HepG2 (cell line): ENCODE measurements at regions not wholly inside any gene's neighbourhood (a gene's known extent, or its start where the extent isn't known, plus 50 kb on each side); places are given as distances from the start of the nearest gene placed in this dataset.

Source experiments
- BCL6 ChIP-seq: IDR thresholded peaks from 2 replicates; pipeline ENCODE4 v1.6.1; 2016; ENCODE audit warnings: missing genetic modification reagents, missing compliant biosample characterization
- CENPX ChIP-seq: sonication (generic); formaldehyde crosslinking; IDR thresholded peaks from 2 replicates; pipeline ENCODE4 v1.9.0; 2021; ENCODE audit warnings: mild to moderate bottlenecking, missing genetic modification reagents, moderate library complexity
- DNMT3B ChIP-seq: conservative IDR thresholded peaks from 2 replicates; pipeline ENCODE4 v1.6.1; 2016; ENCODE audit warnings: missing biosample characterization, control low read depth
- EEA1 ChIP-seq: sonication (generic); formaldehyde crosslinking; IDR thresholded peaks from 2 replicates; pipeline ENCODE4 v1.5.1; 2020; ENCODE audit warnings: mild to moderate bottlenecking, missing genetic modification reagents, borderline replicate concordance
- EED ChIP-seq: sonication (generic); formaldehyde crosslinking; IDR thresholded peaks from 2 replicates; pipeline ENCODE4 v1.5.0; 2020; ENCODE audit warnings: mild to moderate bottlenecking, missing genetic modification reagents
- FOXP1 ChIP-seq, 2 experiments: fragments of 450-650 bp in 1 of 2; IDR thresholded peaks; 2 replicates each; pipeline ENCODE4 v1.6.1; 2017 to 2018; ENCODE audit warnings: antibody characterized with exemption in 1 of 2
- KDM5B ChIP-seq: sonication (generic); formaldehyde crosslinking; IDR thresholded peaks from 2 replicates; pipeline ENCODE4 v1.4.0; 2020; ENCODE audit warnings: missing genetic modification reagents, mild to moderate bottlenecking, borderline replicate concordance
- MATR3 ChIP-seq: sonication (generic); formaldehyde crosslinking; IDR thresholded peaks from 2 replicates; pipeline ENCODE4 v1.4.0; 2020; ENCODE audit warnings: missing genetic modification reagents
- MTA3 ChIP-seq: sonication (generic); formaldehyde crosslinking; IDR thresholded peaks from 2 replicates; pipeline ENCODE4 v1.4.0; 2020; ENCODE audit warnings: missing genetic modification reagents
- MYC ChIP-seq: sonication (generic); formaldehyde crosslinking; IDR thresholded peaks from 2 replicates; pipeline ENCODE4 v1.9.0; 2021; ENCODE audit warnings: missing genetic modification reagents, borderline replicate concordance
- NCOA1 ChIP-seq: sonication (generic); formaldehyde crosslinking; IDR thresholded peaks from 2 replicates; pipeline ENCODE4 v1.9.0; 2021; ENCODE audit warnings: missing genetic modification reagents
- NFIC ChIP-seq: IDR thresholded peaks from 2 replicates; pipeline ENCODE4 v1.6.1; 2012; ENCODE audit warnings: mild to moderate bottlenecking, low read length, inconsistent platforms
- NFRKB ChIP-seq: fragments of 450-650 bp; IDR thresholded peaks from 2 replicates; pipeline ENCODE4 v1.6.1; 2017
- PHF5A ChIP-seq: IDR thresholded peaks from one replicate; pipeline ENCODE4 v1.6.1; 2018; ENCODE audit warnings: low read depth, missing genetic modification reagents; ENCODE audit not compliant: unreplicated experiment
- POLR2AphosphoS5 ChIP-seq: IDR thresholded peaks from 2 replicates; pipeline ENCODE4 v1.6.1; 2012; ENCODE audit warnings: low read depth, low read length
- SOX13 ChIP-seq, 3 experiments: fragments of 450-650 bp in 1 of 3; sonication (generic) in 1 of 3; formaldehyde crosslinking in 1 of 3; IDR thresholded peaks in 2 of 3; conservative IDR thresholded peaks in 1 of 3; 2 replicates each; pipeline versions ENCODE4 v1.5.0 to v1.6.1; 2016 to 2020; ENCODE audit warnings: antibody characterized with exemption in 1 of 3, mild to moderate bottlenecking in 1 of 3, missing compliant biosample characterization in 1 of 3, missing genetic modification reagents in 1 of 3, moderate library complexity in 1 of 3
- SPEN ChIP-seq: sonication (generic); formaldehyde crosslinking; IDR thresholded peaks from 2 replicates; pipeline ENCODE4 v1.5.1; 2020; ENCODE audit warnings: low read depth, mild to moderate bottlenecking, missing genetic modification reagents
- TEF ChIP-seq: sonication (generic); formaldehyde crosslinking; IDR thresholded peaks from 2 replicates; pipeline ENCODE4 v1.5.0; 2020; ENCODE audit warnings: missing genetic modification reagents
- ZBTB1 ChIP-seq: sonication (generic); formaldehyde crosslinking; IDR thresholded peaks from 2 replicates; pipeline ENCODE4 v1.4.0; 2020; ENCODE audit warnings: missing genetic modification reagents, borderline replicate concordance
- ZBTB42 ChIP-seq: sonication (generic); formaldehyde crosslinking; IDR thresholded peaks from 2 replicates; pipeline ENCODE4 v1.5.0; 2020; ENCODE audit warnings: mild to moderate bottlenecking, missing genetic modification reagents
- ZC3H13 ChIP-seq: sonication (generic); formaldehyde crosslinking; IDR thresholded peaks from 2 replicates; pipeline ENCODE4 v1.8.1; 2023; ENCODE audit warnings: mild to moderate bottlenecking, missing genetic modification reagents, moderate library complexity
- ZHX1 ChIP-seq: sonication (generic); formaldehyde crosslinking; IDR thresholded peaks from 2 replicates; pipeline ENCODE4 v1.8.1; 2022; ENCODE audit warnings: low read depth, mild to moderate bottlenecking, missing genetic modification reagents
- ZNF562 ChIP-seq: sonication (generic); formaldehyde crosslinking; IDR thresholded peaks from 2 replicates; pipeline ENCODE4 v1.8.0; 2022; ENCODE audit warnings: missing genetic modification reagents, borderline replicate concordance
- ZNF577 ChIP-seq: sonication (generic); formaldehyde crosslinking; IDR thresholded peaks from 2 replicates; pipeline ENCODE4 v1.4.0; 2020; ENCODE audit warnings: mild to moderate bottlenecking, low read depth, missing genetic modification reagents, borderline replicate concordance
- ZNF703 ChIP-seq: sonication (generic); formaldehyde crosslinking; IDR thresholded peaks from 2 replicates; pipeline ENCODE4 v1.5.1; 2020; ENCODE audit warnings: missing genetic modification reagents, mild to moderate bottlenecking, moderate library complexity, borderline replicate concordance
- ZNF713 ChIP-seq: sonication (generic); formaldehyde crosslinking; IDR thresholded peaks from 2 replicates; pipeline ENCODE4 v1.4.0; 2020; ENCODE audit warnings: mild to moderate bottlenecking, missing genetic modification reagents
- ZSCAN25 ChIP-seq: sonication (generic); formaldehyde crosslinking; IDR thresholded peaks from 2 replicates; pipeline ENCODE4 v1.8.0; 2022; ENCODE audit warnings: mild to moderate bottlenecking, missing genetic modification reagents
- ZSCAN9 ChIP-seq: IDR thresholded peaks from 2 replicates; pipeline ENCODE4 v1.6.1; 2016; ENCODE audit warnings: borderline replicate concordance
- TF ChIP-seq, protein P1 (sequence below): sonication (generic); formaldehyde crosslinking; IDR thresholded peaks from 2 replicates; pipeline ENCODE4 v1.4.0; 2020; ENCODE audit warnings: missing genetic modification reagents
- TF ChIP-seq, protein P2 (sequence below): IDR thresholded peaks from 2 replicates; pipeline ENCODE4 v1.6.1; 2016; ENCODE audit warnings: missing genetic modification reagents, missing compliant biosample characterization

DNA sequence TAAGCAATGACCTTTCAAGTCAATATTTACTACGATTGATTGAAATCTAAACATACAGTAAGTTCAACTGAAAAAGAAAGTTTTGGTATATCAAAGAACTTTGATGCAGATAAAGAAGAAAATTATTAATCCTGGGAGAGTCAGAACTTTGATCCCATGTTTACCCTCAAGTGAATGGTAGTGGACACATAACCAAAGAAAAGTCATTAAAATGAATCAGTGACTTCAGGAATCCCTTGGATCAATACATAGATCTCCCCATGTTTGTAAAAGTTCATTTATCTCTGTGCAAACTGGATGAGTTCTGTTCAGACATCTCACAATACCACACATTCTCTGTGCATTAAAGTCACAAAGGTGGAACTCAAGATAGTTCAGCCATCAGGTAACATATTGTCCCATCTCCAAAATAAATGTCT is 75.5 kb upstream of the RELN start (continued):
- TF ChIP-seq SOX13 (IDR thresholded peaks at IDR 0.05) (peak; percentile 65; the same call in 1 of the 2 replicates), SOX13 (CRISPR knock-in tag; conservative IDR thresholded peaks at IDR 0.05 in 1 of 2, IDR thresholded peaks at IDR 0.05 in 1 of 2) (peak in 1 of 2 experiments; percentile 94; a peak in 2 of 4 replicates), NFRKB (no peak), FOXP1 (IDR thresholded peaks at IDR 0.05) (peak; percentile 58), FOXP1 (CRISPR knock-in tag; IDR thresholded peaks at IDR 0.05) (peak; percentile 92), ZBTB1 (CRISPR knock-in tag) (no peak), POLR2AphosphoS5 (no peak), ZHX1 (CRISPR knock-in tag) (no peak), MATR3 (no peak), NFIC (peak; percentile 99), ZNF577 (no peak), ZSCAN25 (CRISPR knock-in tag) (no peak), ZNF703 (peak; percentile 42; the same call in 1 of the 2 replicates), TEF (no peak), PHF5A (peak; percentile 30), ZNF562 (CRISPR knock-in tag) (no peak), SPEN (CRISPR knock-in tag) (no peak), DNMT3B (CRISPR knock-in tag) (no peak), ZC3H13 (CRISPR knock-in tag) (no peak), MTA3 (CRISPR knock-in tag) (no peak), EEA1 (CRISPR knock-in tag) (no peak), ZSCAN9 (CRISPR knock-in tag) (0 out of 2 replicates have a peak, but pooled peaks have one; percentile 25), ZNF713 (CRISPR knock-in tag) (no peak), EED (CRISPR knock-in tag) (no peak), BCL6 (CRISPR knock-in tag) (peak; percentile 97), KDM5B (CRISPR knock-in tag) (no peak), ZBTB42 (CRISPR knock-in tag) (no peak), CENPX (CRISPR knock-in tag) (no peak), MYC (no peak), NCOA1 (CRISPR knock-in tag) (peak; percentile 92)
- TF ChIP-seq, protein P1, sequence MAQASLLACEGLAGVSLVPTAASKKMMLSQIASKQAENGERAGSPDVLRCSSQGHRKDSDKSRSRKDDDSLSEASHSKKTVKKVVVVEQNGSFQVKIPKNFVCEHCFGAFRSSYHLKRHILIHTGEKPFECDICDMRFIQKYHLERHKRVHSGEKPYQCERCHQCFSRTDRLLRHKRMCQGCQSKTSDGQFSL = no peak
- TF ChIP-seq, protein P2, sequence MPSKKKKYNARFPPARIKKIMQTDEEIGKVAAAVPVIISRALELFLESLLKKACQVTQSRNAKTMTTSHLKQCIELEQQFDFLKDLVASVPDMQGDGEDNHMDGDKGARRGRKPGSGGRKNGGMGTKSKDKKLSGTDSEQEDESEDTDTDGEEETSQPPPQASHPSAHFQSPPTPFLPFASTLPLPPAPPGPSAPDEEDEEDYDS (CRISPR knock-in tag) = peak; percentile 57; the same call in 1 of the 2 replicates
